ENCODE measurements at regions not wholly inside any gene's neighbourhood (a gene's known extent, or its start where the extent isn't known, plus 50 kb on each side); places are given as distances from the start of the nearest gene placed in this dataset.

- no peak overlapping the region for H3K4me2 ChIP-seq (ENCODE audit: low read depth, low read length)
- no peaks in the 10 kb centered on the region for H4K20me1 ChIP-seq (ENCODE audit: insufficient read depth, low read length)
- no peak overlapping the region for H3K9ac ChIP-seq (ENCODE audit: low read depth, low read length)
- no peak overlapping the region for H4K5ac ChIP-seq (ENCODE audit: low read depth, low read length)
- no peak overlapping the region for H2BK20ac ChIP-seq (ENCODE audit: low read depth, low read length)
- H2AK9ac ChIP-seq (replicated peaks; ENCODE audit: low read depth, low read length, poor library complexity), result no peak overlapping the region
- POLR2A ChIA-PET (ENCODE audit: unreplicated experiment), result no interaction called here
- H3K4me3 ChIP-seq (ENCODE audit: insufficient read depth, low read depth, low read length), result no peak overlapping the region
- dilution Hi-C loops (cut with HindIII; ENCODE audit: low sequenced_read_pairs, unreplicated experiment), result no loop called here
- H2AK5ac ChIP-seq (ENCODE audit: low read depth, low read length), result no peak overlapping the region
- H3K27me3 ChIP-seq (ENCODE audit: control insufficient read depth, insufficient read depth, low read length), result no peaks in the 10 kb centered on the region
- no peak overlapping the region for H3K27ac ChIP-seq (ENCODE audit: insufficient read depth, low read length)
- no peaks in the 10 kb centered on the region for H3K4me1 ChIP-seq (ENCODE audit: control insufficient read depth, insufficient read depth, low read length)
- no peak for TF ChIP-seq MAZ (IDR thresholded peaks at IDR 0.05; ENCODE audit: borderline replicate concordance, low read depth, low read length)
- TF ChIP-seq RFX5 (IDR thresholded peaks at IDR 0.05; ENCODE audit: low read depth, low read length), result no peak
- TF ChIP-seq MXI1 (IDR thresholded peaks at IDR 0.05; ENCODE audit: borderline replicate concordance, low read depth, low read length), result no peak
- TF ChIP-seq SMC3 (IDR thresholded peaks at IDR 0.05; ENCODE audit: low read depth, low read length), result no peak
- TF ChIP-seq POLR2A (IDR thresholded peaks at IDR 0.05; ENCODE audit: low read depth, low read length), result no peak
- no peak for TF ChIP-seq BHLHE40 (IDR thresholded peaks at IDR 0.05; ENCODE audit: low read depth, low read length)
- in situ Hi-C loops (cut with MboI; ENCODE audit: low sequenced_read_pairs), result no loop called here
- no peak overlapping the region for H3K4ac ChIP-seq (ENCODE audit: low read depth, low read length)
- H2BK120ac ChIP-seq (ENCODE audit: low read depth, low read length), result no peak overlapping the region
- H2BK5ac ChIP-seq (ENCODE audit: low read depth, low read length, poor library complexity, severe bottlenecking), result no peak overlapping the region
- no peak overlapping the region for H3K56ac ChIP-seq (ENCODE audit: extremely low read depth, insufficient read depth, low read length)
- no peak overlapping the region for H2BK15ac ChIP-seq (ENCODE audit: low read depth, low read length)
- no TSS peak for BruUV-seq (replicated peaks)
- peaks cover 2% of the 10 kb centered on the region; the same call in 1 of the 2 replicates for H3K9me3 ChIP-seq (ENCODE audit: control insufficient read depth, insufficient read depth, low read length)
- H3K36me3 ChIP-seq (ENCODE audit: control insufficient read depth, insufficient read depth, low read length), result peaks cover 11% of the 10 kb centered on the region
- no peak overlapping the region for H4K91ac ChIP-seq (ENCODE audit: insufficient read depth, low read depth, low read length)
- H2AFZ ChIP-seq (replicated peaks; ENCODE audit: low read length, poor library complexity), result no peak overlapping the region
- no peak for DNase-seq
- CTCF ChIA-PET, result no interaction called here
- no peak overlapping the region for H3K23ac ChIP-seq (ENCODE audit: low read depth, low read length)
- no peaks in the 10 kb centered on the region; a peak in 1 of 4 replicates for H3K79me1 ChIP-seq (ENCODE audit: low read depth in 1 of 2, low read length in 2 of 2)
- H3K18ac ChIP-seq (ENCODE audit: low read depth, low read length), result no peak overlapping the region
- no peak overlapping the region for H3K14ac ChIP-seq (replicated peaks; ENCODE audit: low read depth, low read length)
- no peak overlapping the region for H4K8ac ChIP-seq (ENCODE audit: low read depth in 2 of 2, low read length in 2 of 2)
- intact Hi-C loops (cut with micrococcal nuclease), result no loop called here
- no peaks in the 10 kb centered on the region for H3K9me1 ChIP-seq (ENCODE audit: insufficient read depth, low read length)
- ATAC-seq (ENCODE audit: low read depth), result no peak
- 92% methylated on average over 2 of the region's 5 CpGs; no CpG with 5 or more reads in 1 of the 2 experiments for WGBS, 2 experiments (ENCODE audit: extremely low coverage in 2 of 2, insufficient read length in 1 of 2)
Observed at GRCh38 chr4:122978109-122978508, 55.7 kb upstream of the NUDT6 start.
